ACHN (cell line): ENCODE measurements at regions not wholly inside any gene's neighbourhood (a gene's known extent, or its start where the extent isn't known, plus 50 kb on each side); places are given as distances from the start of the nearest gene placed in this dataset.
"Not testable (repeated sequence)": the region's sequence is repeated elsewhere in the genome, so short reads cannot be mapped to it uniquely, and the experiment has no call there.

Source experiments
- DNase-seq: peaks from one replicate; pipeline ENCODE4 v3.0.0-alpha.2; 2015
- in situ Hi-C: cut with HindIII; loops from 2 replicates; pipeline ENCODE4 v1.10.0; 2017; ENCODE audit warnings: low sequenced_read_pairs, low pct_ligation_motif_present, low pct_unique_long_range_greater_than_20kb

- in situ Hi-C loops: no loop called here
- no peak for DNase-seq
Observed at GRCh38 chr3:166759736-166760513, 620.2 kb downstream of the ZBBX start.

GRCh38 chr3:166752214-166752613 is 627.9 kb downstream of the ZBBX start:
- DNase-seq: no peak
- in situ Hi-C loops: no loop called here

- in situ Hi-C loops: no loop called here
- no peak for DNase-seq
Observed at GRCh38 chr3:166743481-166744134, 636.5 kb downstream of the ZBBX start.

GRCh38 chr3:166734734-166735133 is 645.4 kb downstream of the ZBBX start:
- in situ Hi-C loops: no loop called here
- DNase-seq: no peak

GRCh38 chr3:166731701-166732100 is 648.4 kb downstream of the ZBBX start:
- in situ Hi-C loops: no loop called here

GRCh38 chr3:166721466-166721865 is 658.6 kb downstream of the ZBBX start:
- DNase-seq: no peak
- in situ Hi-C loops: no loop called here

More at GRCh38 chr3:166731701-166732100, 648.4 kb downstream of the ZBBX start:
- no peak for DNase-seq

- DNase-seq: no peak
- in situ Hi-C loops: no loop called here
Observed at GRCh38 chr3:166714206-166714605, 665.9 kb downstream of the ZBBX start.

- DNase-seq: no peak
- in situ Hi-C loops: no loop called here
Observed at GRCh38 chr3:166713787-166714186, 666.3 kb downstream of the ZBBX start.

- in situ Hi-C loops: no loop called here
- no peak for DNase-seq
Observed at GRCh38 chr3:166706094-166706493, 674.0 kb downstream of the ZBBX start.

GRCh38 chr3:166697495-166697894 is 682.6 kb downstream of the ZBBX start:
- in situ Hi-C loops: no loop called here

GRCh38 chr3:166696103-166696502 is 684.0 kb downstream of the ZBBX start:
- DNase-seq: no peak
- in situ Hi-C loops: no loop called here

More at GRCh38 chr3:166697495-166697894, 682.6 kb downstream of the ZBBX start:
- DNase-seq: no peak

- no peak for DNase-seq
- in situ Hi-C loops: no loop called here
Observed at GRCh38 chr3:166688665-166689064, 691.4 kb downstream of the ZBBX start.

GRCh38 chr3:166685246-166685645 is 694.9 kb downstream of the ZBBX start:
- no peak for DNase-seq
- in situ Hi-C loops: no loop called here

GRCh38 chr3:166684077-166684476 is 696.0 kb downstream of the ZBBX start:
- DNase-seq, in situ Hi-C loops: not testable (repeated sequence)

GRCh38 chr3:166669781-166670180 is 710.3 kb downstream of the ZBBX start:
- in situ Hi-C loops: no loop called here
- no peak for DNase-seq

- in situ Hi-C loops: no loop called here
- peak; percentile 7 for DNase-seq
Observed at GRCh38 chr3:166663194-166663593, 716.9 kb downstream of the ZBBX start.

- no peak for DNase-seq
- in situ Hi-C loops: no loop called here
Observed at GRCh38 chr3:166661621-166662020, 718.5 kb downstream of the ZBBX start.

- in situ Hi-C loops: no loop called here
- no peak for DNase-seq
Observed at GRCh38 chr3:166660962-166661361, 719.1 kb downstream of the ZBBX start.

- in situ Hi-C loops: no loop called here
- no peak for DNase-seq
Observed at GRCh38 chr3:166637984-166638530, 742.0 kb downstream of the ZBBX start.
